ENCODE measurements at regions not wholly inside any gene's neighbourhood (a gene's known extent, or its start where the extent isn't known, plus 50 kb on each side); places are given as distances from the start of the nearest gene placed in this dataset.

DNA sequence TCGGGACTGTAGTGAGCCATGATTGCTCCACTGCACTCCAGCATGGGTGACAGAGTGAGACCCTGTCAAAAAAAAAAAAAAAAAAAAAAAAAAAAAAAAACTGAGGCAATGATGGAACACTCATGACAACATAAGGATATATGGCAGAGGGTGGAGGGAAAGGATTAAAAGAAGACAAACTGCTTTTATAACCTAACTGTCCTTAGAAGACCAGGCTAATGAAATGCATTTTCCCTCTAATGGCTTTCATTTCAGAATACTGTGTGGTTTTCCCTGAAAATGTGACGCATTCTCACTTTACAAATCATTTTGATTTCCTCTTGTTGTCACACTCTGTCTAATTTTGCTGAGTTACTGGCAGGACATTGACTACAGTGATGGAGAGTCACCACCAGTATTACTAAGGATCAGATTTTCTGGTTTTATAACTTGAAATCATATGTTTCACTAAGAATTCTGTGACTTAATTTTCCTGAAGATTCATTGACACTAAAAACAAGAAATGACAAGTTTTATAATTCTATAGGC, 137.6 kb upstream of the SSTR1 start:
- DNase-seq: no peak

DNA sequence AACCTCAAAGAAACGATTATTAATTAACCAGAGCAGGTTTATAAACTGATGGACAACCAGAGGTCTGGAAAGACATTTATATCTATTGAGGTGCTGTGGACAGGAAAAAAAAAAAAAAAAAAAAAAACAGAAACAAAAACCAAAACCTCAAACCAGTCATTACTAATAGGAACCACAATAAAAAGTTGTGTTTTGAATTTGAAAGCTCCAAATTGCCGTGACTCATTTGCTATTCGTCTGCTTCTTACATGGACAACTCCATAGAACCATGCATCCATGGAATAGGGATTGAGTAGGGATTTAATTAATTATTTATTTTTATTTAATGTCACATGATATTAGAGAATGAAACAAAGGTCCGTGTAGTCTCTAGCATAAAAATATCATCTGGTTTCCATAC, 134.1 kb upstream of the SSTR1 start:
- no peak for DNase-seq

DNA sequence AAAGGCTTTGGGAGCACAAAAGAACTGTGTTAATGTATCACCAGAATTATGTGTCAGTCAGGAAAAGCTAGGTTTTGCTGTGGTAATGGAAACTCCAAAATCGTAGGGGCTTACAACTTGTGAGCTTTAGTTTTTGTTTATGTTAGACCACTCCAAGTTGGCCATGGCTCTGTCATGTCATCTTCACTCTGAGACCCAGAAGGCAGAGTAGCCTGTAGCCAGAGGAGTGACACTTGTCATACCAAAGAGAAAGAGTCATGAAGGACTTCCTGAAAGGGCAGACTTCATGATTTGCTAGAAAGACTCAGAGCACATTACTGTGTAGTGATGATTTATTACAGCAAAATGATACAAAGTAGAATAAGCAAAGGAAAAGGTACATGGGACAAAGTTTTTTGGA, 133.6 kb upstream of the SSTR1 start:
- DNase-seq: no peak

DNA sequence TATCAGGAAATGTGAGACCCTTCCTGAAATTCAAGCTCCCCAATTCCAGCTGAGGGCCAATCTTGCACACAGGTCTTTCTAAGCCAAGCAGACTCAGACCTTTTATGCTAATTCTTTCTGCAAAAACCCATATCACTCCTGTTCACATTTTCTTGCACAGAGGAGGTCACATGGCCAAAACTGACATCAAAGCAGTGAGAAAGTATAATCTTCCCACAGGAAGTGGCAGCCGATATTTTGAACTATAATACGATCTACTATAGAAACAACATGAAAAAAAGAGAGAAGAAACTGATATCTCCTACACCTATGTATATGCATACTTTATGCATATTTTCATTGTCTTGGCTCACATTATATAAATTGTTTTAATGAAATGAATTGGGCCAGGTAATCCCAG, 132.9 kb upstream of the SSTR1 start:
- DNase-seq: no peak

DNA sequence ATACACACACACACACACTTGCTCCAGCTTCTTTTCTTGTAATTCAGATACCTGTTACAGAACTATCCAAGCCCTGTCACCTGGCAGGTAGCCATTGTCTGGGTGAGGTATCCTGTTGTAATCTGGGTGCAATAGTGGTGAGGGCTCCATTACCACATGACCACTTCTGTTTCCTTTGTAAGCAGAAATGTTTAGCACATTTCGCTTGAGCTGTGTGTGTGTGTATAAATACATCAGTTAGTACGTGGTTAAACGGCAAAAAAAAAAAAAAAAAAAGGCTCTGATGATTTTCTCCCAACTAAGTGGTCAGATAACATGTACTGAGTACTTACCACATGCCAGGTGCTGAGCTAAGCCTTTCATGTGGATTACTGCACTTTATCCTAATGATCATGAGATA, 129.3 kb upstream of the SSTR1 start:
- no peak for DNase-seq

DNA sequence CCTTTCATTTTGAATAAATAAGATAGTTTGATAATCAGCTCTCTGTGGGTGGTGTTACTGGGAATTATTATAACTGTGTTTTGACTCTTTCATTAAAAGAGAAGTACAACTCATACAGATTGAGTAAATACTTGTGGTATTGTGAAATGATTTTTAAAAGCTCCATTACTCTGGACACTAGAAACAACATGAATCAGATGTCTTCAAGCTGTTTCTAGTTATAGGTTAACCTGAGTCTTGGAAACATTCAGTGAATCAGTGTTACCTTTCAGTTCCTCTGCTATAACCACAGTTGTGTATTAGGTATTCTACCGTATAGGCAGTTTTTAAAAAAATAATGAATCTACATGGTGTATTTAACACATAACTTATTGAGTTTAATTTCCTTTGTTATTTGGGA, 128.4 kb upstream of the SSTR1 start:
- no peak for DNase-seq

DNA sequence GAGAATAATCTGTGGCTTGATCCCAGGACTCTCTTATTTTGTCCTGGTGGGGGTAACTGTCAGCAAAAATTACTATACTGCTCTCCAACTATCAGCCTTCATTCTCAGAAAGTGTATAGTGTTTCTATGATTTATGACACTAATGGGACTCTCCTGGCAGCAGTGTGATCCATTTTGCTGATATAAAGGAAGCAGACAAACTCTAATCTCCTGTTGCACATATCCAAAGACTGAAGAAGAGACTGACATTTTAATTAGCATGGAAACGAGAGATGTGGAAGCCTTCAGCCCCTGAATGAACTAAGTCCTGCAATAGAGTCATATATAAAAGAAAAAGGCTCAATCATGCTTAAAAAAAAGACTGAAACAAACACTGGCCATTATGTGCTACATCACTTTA, 127.8 kb upstream of the SSTR1 start:
- DNase-seq: no peak

DNA sequence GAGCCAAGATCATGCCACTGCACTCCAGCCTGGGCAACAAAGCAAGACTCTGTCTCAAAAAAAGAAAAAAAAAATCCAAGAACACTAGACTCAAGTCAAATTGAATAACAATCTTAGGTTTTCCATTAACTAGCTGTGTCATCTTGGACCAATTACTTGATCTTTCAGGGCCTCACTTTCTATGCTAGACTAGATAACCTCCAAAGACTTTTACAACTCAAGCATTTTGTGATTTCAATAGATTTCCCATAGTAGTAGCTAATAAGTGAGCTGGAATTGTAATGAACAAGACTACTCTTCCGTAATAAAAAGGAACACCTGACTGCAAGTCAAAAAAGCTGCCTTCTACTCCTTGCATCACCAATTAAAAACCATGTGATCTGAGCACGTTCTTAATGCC, 127.0 kb upstream of the SSTR1 start:
- no peak for DNase-seq

DNA sequence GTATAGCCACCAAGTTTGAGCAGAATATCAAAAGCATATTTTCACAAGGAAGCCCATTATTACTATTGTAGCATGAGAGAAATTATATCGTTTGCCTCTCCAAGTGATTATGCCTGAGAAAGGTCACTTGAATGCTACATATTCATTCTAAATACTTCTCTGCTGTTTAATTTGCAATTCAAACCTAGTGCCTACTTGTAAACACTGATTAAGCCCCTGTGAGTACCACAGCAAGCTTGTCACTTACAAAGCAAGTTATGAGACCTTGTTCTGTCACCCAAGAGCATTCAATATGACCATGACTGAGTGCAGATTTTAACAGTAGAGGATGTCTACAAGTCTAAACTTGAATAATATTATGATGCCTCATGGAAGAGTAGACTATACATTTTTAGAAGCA, 124.7 kb upstream of the SSTR1 start:
- no peak for DNase-seq

DNA sequence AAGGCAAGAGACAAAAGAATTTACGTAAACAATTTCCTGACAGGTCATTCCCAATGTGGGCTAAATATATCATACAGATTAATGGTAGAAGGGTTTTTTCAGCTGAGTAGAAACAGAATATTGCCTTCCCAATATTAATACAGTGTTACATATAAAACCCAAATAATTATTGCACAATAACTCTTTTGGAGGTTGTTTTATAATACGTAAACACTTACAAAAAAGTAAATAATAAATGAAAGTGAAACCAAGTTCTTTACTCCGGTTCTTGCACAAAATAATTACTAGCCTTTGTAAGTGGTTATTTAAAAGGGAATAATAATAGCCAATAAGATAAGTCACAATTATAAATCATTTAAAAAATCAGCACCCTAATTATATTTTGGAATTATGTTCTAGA, 118.6 kb upstream of the SSTR1 start:
- no peak for DNase-seq

DNA sequence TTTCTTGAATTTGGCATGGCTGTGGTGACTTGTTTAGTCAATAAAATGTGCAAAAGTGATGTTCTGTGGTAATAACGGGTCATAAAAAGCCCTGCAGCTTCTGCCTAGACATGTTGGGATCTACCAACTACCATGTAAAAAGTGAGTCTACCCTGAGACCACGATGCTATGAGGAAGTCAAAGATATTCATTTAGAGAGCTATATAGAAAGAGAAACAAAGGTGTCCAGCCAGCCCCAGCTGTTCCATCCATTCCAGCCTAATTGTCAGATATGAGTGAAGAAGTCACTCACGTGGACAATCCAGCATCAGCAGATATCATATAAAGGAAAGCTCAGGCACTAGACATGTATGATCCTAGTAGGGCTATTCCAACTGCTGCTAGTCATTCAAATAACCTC, 117.2 kb upstream of the SSTR1 start:
- DNase-seq: no peak

DNA sequence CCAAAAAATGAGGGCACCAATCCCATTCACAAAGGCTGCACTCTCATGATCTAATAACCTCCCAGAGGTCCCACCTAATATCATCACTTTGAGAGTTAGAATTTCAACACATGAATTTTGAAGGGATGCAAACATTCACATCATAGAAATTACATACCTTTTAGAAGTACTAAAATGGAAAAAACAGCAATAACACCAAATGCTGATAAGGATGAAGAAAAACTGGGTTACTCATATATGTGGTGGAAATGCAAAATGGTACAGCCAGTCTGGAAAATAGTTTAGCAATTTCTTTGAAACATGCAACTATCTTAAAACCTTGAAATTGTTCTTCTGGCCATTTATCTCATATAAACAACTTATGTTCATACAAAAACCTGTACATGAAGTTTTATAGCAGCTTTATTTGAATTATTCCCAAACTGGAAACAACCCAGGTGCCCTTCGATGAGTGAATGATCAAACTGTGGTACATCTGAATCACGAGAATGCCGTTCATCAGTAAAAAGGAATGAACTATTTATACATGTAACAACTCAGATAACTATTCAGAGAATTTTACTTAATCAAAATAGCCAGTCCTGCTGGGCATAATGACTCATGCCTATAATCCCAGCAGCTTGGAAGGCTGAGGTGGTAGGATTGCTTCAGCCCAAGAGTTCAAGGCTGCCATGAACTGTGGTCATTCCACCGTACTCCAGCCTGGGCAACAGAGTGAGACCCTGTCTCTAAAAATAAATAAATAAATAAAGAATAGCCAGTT, 109.4 kb upstream of the SSTR1 start:
- DNase-seq: no peak

DNA sequence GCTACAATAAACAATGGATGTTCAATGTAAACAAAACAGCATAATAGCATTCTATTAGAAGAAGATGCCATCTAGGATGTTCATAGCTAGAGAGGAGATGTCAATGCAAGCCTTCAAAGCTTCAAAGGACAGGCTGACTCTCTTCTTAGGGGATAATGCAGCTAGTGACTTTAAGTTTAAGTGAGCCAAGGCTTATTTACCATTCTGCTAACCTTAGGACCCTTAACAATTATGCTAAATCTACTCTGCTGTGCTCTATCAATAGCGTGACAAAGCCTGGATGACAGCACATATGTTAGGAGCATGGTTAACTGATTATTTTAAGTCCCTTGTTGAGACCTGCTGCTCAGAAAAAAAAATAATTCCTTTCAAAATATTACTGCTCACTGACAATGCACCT, 106.0 kb upstream of the SSTR1 start:
- DNase-seq: no peak

DNA sequence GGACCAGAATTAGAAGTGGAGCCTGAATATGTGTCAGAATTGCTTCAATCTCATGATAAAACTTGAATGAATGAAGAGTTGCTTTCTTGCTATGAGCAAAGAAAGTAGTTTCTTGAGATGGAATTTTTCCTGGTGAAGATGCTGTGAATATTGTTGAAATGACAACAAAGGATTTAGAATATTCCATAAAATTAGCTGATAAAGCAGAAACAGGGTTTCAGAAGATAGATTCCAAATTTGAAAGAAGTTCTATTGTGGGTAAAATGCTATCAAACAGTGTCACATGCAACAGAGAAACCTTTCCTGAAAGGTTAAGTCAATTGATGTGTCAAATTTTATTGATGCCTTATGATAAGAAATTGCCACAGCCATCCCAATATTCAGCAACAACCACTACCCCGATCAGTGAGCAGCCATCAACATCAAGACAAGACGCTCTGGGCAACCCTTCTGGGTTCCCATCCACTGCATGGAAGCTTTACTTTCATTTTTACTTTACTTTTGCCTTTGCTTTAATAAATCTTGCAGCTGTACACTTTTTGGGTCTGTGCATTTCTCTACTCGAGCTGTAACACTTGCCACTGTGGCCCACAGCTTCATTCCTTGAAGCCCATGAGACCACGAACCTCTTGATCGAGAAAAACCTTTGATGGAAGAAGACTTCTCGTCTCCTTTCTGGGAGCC, 104.0 kb upstream of the SSTR1 start:
- DNase-seq: no peak

DNA sequence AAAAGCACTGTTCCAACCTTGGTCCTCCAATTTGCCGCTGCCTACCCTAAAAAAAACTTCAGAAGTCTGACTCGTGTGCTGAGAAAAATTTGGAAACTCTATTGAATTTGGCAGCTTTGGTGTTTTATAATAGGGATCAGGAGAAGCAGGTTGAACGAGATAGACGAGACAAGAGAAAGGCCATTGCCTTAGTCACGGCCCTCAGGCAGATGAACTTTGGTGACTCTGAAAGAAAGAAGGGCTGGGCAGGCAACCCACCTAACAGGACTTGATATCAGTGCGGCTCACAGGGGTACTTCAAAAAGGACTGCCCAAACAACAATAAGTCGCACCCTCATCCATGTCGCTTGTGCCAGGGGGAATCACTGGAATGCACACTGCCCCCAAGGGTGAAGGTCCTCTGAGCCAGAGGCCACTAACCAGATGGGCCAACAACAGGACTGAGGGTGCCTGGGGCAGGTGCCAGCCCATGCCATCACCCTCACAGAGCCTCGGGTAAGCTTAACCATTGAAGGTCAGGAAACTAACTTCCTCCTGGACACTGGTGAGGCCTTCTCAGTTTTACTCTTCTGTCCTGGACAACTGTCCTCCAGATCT, 102.5 kb upstream of the SSTR1 start:
- DNase-seq: no peak

DNA sequence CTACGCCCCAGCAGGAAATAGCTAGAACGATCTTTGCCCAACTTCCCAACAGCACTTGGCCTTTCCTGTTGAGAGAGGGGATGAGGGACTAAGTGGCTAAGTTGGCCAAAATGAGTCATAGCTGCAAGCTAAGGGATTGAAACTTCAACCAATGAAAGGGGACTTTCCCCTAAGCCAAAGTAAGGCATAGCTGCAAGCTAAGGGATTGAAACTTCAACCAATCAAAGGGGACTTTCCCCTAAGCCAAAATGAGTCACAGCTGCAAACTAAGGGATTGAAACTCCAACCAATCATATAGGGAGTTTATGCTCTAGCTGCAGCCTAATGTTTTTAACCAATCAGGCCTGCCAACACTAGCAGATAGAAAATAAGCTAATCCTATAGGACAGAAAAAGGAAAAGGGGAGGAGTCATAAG, 100.5 kb upstream of the SSTR1 start:
- DNase-seq: no peak

DNA sequence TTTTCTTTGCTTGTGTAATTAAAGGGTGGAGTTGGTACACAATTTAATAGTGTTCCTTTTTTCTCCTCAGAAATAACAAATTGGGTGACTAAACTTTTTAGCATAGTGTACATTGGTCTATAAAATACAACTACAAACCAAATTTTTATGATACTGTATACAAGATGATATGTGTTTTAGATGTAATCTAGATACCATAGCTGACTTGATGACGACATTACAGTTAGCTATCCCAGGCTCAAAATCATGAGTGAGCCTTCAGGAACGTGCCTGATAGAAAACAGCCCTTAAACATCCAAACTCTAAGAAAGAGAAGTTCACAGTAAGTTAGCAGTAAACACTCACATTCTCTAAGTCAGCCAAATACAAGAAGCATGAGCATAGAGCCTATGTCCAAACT, 99.0 kb upstream of the SSTR1 start:
- DNase-seq: no peak

DNA sequence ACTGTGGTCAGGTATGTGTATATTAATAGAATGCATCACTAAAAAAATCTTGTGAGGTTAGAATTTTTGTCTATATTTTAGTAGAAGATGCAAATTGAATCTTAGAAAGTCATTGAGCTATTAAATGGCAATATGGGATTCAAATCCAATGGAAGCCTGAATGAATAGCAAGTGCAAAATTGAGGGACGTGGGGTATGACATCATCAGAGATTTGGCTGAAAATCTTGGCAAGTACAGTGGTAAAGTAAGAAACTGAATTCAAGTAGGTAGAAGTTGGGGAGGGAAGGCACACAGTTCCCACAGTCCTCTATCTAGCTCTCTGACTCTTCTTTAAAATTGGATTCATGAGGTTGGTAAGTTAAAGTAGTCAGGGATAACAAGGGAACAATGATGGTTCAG, 97.4 kb upstream of the SSTR1 start:
- no peak for DNase-seq

DNA sequence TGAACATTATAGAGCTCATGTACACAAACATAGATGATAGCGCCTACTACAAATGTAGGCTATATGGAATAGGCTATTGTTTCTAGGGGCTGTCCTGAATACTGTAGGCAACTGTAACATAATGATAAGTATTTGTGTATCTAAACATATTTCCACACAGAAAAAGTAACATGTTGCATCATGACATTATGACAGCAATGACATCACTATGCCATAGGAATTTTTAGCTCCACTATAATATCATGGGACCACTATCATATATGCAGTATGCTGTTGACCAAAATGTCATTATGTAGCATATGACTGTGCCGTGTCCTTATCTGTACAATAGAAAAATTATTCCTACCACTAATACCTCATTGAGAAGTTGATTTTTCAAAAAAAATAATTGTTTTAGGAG, 96.7 kb upstream of the SSTR1 start:
- no peak for DNase-seq

DNA sequence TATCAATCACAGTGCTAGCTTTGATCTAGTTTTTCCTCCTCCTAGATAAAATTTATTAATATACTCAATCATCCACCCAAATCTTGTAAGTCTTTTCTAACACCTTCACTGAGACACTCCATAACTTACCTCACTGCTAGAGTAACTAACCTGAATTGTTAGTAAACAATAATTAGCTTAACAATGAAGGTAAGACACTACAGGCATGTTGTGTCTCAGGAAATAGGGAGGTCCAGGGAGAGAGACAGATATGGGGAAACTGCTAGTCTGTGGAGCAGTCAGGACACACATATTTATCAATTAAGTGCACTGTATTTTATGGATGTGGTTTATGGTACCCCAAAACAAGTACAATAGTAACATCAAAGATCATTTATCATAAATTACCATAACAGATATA, 94.2 kb upstream of the SSTR1 start:
- no peak for DNase-seq

DNA sequence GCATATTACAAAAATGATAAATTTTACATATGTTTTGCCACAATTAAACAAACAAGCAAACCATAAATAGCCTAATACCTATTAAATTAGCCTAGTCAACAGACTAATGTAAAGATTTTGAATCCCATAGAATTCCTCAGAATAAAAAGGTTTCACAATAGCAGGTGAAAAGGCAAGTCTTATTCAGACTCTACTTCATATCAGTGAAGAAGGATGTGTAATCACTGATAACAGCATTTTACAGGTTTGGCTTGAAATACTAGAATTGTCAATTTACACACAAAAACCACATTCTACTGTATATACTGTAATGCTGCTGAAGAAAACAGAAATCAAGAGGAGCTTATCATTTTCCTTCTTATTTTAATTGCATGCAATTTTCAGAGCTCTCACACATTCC, 90.8 kb upstream of the SSTR1 start:
- DNase-seq: no peak

DNA sequence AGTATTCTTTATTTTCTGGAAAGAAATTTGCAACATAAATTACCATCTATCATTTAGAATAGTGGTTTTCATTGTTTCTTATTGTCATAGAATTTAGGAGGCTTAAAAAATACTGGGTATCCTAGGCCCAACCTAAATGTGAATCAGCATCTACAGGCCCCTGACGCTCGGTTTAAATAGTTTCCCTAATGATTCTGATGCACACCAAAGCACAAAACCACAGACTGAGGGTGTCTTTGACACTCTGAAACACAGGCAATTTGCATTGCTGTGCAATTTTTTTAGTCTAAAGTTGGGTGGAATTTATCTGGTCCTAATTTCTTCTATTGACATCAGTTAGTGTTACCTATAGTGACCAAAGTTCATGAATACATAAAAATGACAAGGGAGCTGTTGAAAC, 87.6 kb upstream of the SSTR1 start:
- DNase-seq: no peak

DNA sequence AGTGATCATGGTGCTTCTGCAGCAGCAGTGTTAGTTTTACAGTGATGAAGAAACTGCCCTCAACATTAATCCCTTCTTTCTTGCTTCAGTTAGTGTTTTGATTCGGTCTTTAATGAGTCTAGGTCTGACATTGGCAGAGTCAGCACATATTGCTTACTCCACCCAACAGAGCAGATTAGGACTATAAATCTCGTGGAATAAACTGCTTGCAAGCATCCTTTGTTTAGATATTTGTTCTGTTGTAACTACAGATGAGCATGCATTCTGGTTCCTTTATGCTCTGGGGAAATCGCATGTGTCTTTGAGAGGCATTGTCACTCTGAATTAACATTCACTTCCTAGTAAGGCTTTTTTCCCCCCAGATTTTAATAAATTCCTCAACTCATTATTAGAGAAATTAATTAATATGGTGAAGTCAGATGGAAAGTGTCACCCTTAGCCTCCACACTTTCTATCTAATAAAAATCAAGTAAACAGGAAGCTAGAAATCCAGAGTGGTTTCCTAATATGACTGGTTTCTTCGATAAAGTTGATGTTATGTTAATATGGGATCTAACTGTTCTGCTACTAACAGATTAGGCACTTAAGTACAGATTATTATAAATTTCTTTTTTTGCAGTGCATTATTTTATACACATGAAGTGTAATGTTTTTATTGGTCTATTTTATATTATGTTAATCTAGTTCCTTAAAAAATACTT, 86.2 kb upstream of the SSTR1 start:
- no peak for DNase-seq

DNA sequence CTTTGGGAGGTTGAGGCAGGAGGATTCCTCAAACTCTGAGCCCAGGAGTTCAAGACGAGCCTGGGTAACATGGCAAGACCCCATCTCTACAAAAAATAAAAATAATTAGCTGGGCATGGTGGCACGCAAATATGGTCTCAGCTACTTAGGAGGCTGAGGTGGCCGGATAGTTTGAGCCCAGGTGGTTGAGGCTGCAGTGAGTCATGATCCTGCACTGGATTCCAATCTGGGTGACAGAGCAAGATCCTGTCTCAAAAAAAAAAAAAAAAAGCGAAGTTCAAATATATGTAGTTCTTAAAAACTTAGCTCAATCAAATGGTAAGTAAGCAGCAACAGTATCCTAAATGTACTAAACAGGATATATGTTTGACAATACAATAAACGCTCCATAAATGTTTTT, 85.5 kb upstream of the SSTR1 start:
- no peak for DNase-seq
